NCI-H2196 (cell line): ENCODE measurements at regions not wholly inside any gene's neighbourhood (a gene's known extent, or its start where the extent isn't known, plus 50 kb on each side); places are given as distances from the start of the nearest gene placed in this dataset.

Experiments
- DNase-seq: peaks from one replicate; lab custom pipeline; 2025; ENCODE audit not compliant: unreplicated experiment; lab: John Stamatoyannopoulos, UW

DNA sequence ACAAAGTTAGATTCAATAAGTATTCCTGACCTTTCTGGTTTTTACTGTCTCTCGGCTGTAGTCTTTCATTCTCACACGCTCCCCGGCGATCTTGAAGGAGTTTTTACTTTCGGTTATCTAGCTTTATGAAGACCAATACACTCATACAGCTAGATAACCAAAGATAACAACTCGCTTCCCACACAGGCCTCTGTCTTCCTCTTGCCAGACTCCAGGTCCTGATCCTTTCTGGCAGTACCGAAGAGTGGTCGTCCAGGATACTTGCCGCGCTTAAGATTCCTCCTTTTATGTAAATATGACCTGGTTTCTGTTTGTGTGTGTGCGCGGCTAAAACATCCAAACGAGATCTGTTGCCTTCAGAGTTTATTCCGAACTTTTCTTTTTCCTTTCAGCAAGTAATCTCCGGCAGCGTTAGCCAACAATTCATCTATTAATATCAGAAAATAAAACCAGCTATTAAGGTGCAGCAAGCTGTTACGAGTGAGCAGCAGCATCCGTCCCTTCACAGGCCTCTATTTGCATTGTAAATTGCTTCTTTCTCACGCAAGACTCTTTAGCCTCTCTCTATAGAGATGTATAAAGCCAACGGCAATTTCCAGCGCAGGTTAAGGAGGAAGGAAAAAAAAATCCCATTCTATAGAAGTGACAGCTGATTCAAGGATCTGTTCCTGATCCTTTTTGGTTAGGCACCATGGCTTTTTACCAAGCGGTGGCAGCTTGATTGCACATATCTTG, 216.1 kb downstream of the MEF2C start:
- no peak for DNase-seq

DNA sequence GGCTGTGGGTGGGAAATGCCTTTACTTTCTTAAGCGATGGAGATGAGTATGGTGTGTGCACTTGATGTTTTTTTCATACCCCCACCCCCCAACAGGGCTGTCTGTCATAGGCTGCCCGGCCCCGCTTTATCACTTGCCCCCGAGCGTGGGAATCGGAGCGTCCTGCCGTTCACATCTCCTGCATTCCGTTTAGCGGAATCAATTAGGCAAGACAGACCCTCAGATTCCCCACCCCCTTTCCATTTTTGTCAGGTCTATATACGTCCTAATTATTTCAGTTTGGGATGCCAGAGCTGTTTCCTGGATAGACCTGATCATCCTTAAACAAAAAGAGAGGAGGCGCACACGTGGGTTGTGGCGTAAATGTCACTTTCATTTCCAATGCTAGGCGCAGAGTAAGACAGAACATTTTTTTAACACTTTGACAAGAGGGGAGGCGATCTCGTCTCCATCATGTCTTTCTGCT, 217.2 kb downstream of the MEF2C start:
- DNase-seq, result no peak

DNA sequence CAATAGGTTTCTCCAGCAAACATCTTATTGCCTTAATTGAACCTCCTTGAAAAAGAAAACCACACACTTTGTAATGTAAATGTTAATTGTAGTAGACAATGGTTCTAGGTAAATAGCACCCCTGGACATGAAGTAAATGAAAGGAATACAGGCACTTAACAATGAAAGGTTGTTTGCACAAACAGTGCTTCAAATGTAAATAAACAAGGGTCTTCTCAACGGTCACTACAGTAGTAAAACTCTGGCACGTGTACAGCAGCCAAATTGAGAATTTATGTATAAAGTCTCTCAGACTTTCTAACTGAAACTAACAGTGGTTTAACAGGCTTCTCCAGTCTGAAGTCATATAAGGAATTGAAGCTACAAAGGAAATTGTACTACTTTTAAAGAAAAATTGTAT, 218.3 kb downstream of the MEF2C start:
- no peak for DNase-seq

DNA sequence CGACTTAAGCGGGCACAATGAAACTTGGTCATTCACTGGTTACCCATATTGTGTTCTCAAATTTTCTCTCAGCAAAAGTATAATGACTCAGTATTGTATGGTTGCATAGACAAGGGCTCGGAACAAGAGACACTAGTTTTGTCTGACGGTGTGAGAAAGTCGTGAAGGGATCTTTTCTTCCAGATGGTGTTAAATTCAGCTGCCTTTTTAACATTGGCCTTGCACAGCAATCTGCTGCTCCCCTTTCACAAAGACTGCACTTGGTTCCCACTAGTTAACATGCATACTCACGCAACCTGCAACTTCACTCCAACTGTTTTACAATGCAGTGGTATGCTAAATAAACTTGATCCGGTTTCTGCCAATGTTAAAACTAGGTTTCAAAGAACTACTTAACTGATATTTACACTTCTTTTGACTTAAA, 219.2 kb downstream of the MEF2C start:
- no peak for DNase-seq

DNA sequence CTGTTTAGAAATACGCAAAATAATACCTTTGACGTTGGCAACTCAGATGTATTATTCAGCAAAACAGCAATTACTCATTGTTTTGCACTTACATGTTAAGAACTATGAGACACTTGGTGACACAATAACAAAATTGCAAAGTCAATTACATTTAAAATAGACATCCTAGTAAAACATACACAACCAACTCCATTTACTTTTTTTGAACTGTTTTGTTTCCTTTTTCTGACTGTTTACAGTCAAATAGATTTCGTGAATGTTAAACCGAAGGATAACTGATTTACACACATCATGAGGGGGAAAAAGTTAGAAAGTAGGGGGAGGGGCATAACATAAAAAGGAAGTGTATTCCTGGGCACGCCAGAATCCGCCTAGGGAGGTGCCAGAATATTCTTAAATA, 220.1 kb downstream of the MEF2C start:
- no peak for DNase-seq

DNA sequence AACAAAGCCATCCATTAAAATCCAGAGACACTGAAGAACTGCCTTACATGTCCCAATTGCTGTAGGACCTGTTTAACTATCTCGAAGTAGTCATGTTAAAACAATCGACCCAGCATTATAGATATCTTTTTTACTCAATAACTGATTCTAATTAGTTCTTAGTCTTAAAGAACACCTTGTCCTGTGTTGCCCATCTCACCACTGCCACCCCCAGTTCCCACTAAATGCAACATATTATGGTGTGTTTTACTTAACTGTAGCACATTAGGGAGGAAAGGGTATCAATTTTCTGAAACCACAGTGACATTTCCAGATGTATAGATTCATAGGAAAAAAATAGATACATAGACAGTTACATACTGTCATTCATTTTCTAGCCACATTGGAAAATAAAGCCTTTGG, 221.2 kb downstream of the MEF2C start:
- no peak for DNase-seq

DNA sequence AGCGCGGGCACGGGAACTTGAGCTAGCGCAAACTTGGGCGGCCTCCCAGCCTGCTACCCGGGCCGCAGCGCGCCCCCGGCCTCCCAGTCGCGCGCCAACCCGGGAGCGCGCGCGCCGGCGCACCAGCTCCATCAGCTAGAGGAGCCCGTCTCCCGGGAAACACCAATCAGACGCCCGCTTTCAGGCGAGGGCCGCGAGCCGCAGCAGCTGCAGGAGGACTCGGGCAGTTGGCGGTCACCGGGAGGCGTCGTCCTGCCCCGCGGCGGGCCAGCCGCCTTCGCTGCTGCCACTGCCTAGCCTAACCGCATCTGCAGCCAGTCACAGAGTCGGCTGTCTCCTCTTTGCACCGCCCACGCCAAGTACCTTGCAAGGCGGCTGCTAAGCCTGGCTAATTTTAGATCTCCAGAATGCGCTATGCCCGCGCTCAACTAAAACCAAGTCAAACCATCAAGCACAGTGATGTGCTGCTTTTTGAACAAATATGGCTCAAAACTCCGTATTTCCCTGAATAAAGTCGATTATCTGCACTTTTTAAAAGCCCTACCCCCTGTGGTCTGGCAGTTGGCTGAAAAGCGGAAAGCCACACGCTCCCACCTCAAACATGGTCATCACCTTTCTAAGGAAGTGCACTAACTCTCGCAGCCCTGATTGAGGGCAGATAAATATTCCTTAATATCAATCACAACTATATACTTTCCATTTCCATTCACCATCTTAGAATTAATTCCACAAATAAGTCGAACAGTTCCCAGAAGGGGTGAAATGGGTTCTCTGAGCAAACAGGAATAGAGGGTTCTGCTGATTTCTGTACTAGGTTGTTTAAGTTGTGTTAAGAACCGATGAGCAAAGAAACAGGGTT, 221.8 kb downstream of the MEF2C start:
- peak; percentile 82 for DNase-seq

DNA sequence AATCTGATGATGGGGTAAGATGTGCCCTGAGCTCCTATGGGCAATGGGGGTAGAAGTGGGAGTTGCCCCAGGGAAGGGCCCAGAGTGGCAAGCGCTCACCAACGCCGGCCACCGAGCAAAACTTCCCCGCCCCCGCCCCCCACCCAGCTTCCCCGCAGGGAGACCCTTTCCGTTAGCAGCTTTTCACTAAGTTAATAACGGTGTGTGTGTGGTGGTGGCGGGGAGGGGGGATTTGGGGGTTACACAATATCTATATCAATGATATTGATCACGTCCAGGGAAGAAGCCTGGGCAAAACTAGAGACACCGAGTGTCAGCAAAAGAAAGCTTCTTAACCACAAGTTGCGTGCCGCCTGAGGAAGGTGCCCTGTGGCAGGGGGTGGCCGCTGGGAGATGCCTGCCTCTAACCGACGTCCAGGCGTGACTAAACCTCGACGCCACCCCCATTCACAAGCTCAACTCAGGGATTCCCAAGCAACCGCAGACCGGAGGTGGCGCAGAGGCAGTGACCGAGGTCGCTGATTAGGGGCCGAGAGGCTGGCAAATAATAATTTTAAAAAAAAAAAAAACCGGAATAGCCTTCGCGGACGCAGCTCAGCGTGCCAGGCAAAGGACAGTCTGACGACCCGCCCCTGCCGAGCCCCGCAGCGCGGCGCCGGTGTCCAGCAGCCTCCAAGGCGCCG, 222.6 kb downstream of the MEF2C start:
- DNase-seq, result no peak

GRCh38 chr5:88659529-88660263, 223.3 kb downstream of the MEF2C start:
- no peak for DNase-seq

- DNase-seq, result no peak
Measured at GRCh38 chr5:88658886-88659285, 224.1 kb downstream of the MEF2C start.

- DNase-seq, result no peak
Measured at GRCh38 chr5:88657906-88658775, 224.8 kb downstream of the MEF2C start.

- no peak for DNase-seq
Measured at GRCh38 chr5:88657136-88657535, 225.8 kb downstream of the MEF2C start.

DNA sequence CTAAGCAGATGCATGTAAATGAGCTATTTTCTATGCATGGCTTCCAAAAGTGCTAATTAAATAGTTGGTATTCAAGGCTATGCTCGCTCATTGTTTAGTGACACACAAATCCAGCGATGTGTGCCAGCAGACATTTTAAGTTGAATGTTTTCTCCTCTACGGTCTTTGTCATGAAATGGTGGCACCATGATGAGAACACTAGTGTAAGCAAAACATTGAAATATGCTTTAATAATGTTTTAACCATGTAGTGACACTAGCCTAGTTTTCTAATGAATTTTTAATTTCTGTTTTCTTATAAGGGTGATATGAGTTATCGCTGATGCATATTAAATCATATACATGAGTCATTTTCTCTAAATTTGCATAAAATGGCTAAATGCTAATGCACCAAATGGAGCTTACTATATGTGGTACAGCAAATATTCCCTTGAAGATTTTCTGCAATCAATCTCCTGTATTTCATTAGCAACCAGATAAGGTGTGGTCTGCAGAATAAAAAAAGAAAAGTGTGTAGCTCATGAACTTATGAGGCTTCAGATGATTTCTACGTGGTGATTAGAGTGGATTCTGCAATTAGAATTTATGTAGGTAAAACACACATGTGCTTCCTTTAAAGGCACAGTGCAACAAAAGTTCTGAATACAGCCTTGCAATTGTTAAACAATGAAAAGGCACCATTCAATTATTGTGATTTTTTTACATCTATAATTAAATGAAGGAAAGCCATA, 226.6 kb downstream of the MEF2C start:
- no peak for DNase-seq

- no peak for DNase-seq
Measured at GRCh38 chr5:88653471-88653870, 229.5 kb downstream of the MEF2C start.

DNA sequence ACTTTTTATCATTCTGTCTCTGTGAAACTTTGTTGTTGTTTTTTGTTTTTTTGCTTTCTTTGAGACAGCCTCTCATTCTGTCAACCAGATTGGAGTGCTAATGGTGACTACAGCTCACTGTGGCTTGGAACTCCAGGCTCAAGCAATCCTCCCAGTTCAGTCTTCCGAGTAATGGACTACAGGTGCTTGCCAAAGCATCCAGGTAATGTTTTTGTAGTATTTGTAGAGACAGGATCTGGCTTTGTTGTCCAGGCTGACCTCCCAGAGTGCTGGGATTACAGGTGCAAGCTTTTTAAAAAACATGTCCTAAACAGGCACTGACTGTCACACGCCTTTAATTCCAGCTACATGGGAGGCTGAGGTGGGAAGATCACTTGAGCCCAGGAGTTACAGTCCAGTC, 235.1 kb downstream of the MEF2C start:
- no peak for DNase-seq

- no peak for DNase-seq
Measured at GRCh38 chr5:88646866-88647265, 236.1 kb downstream of the MEF2C start.

- no peak for DNase-seq
Measured at GRCh38 chr5:88644676-88645075, 238.3 kb downstream of the MEF2C start.

- no peak for DNase-seq
Measured at GRCh38 chr5:88643315-88643714, 239.7 kb downstream of the MEF2C start.

DNA sequence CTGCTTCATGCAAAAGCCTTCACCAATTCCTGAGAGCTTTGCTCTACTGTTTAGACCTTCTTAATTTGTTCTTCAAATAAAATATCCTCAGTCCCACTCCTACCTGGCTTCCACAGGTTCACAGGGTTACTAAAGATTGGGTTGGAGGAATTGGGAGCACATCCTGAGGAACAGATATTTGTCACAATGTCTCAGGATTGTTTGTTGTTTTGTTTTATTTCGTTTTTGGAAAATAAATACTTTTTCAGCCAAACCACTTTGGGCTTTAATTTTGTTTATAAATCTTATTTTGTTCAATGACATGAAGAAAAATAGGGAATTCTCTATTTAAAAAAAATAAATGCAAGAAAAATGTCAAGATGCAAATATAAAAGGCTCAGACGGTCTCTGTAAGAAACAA, 249.0 kb downstream of the MEF2C start:
- DNase-seq, result no peak
